GM12872 (cell line): ENCODE measurements at regions not wholly inside any gene's neighbourhood (a gene's known extent, or its start where the extent isn't known, plus 50 kb on each side); places are given as distances from the start of the nearest gene placed in this dataset.

ENCODE experiments used
- TF ChIP-seq, protein P1 (sequence below): IDR thresholded peaks from 3 replicates; pipeline ENCODE4 v1.5.1; 2011; ENCODE audit warnings: low read depth, mild to moderate bottlenecking, low read length, moderate library complexity; ENCODE audit not compliant: insufficient read depth

- TF ChIP-seq, protein P1, sequence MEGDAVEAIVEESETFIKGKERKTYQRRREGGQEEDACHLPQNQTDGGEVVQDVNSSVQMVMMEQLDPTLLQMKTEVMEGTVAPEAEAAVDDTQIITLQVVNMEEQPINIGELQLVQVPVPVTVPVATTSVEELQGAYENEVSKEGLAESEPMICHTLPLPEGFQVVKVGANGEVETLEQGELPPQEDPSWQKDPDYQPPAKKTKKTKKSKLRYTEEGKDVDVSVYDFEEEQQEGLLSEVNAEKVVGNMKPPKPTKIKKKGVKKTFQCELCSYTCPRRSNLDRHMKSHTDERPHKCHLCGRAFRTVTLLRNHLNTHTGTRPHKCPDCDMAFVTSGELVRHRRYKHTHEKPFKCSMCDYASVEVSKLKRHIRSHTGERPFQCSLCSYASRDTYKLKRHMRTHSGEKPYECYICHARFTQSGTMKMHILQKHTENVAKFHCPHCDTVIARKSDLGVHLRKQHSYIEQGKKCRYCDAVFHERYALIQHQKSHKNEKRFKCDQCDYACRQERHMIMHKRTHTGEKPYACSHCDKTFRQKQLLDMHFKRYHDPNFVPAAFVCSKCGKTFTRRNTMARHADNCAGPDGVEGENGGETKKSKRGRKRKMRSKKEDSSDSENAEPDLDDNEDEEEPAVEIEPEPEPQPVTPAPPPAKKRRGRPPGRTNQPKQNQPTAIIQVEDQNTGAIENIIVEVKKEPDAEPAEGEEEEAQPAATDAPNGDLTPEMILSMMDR: no peak
Observed at GRCh38 chr5:58127255-58128220, 332.3 kb downstream of the PLK2 start.

DNA sequence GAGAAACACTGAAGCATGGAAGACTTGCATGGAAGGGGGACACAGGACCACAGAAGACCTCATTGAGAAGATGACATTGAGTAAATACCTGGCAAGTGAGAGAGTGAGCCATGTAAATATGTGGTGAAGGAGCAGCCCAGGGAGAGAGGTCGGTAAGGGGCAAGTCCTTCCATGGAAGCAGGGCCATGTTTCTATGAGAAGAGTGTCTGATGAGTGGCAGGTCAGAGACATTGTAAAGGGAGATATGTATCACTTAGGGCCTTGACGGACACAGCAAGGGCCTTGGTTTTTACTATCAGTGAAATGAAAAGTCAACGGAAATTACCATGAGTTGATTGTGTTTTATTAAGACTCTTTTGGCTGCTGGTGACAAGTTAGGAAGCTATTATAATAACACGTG is 336.4 kb downstream of the PLK2 start:
- TF ChIP-seq, protein P1: no peak

DNA sequence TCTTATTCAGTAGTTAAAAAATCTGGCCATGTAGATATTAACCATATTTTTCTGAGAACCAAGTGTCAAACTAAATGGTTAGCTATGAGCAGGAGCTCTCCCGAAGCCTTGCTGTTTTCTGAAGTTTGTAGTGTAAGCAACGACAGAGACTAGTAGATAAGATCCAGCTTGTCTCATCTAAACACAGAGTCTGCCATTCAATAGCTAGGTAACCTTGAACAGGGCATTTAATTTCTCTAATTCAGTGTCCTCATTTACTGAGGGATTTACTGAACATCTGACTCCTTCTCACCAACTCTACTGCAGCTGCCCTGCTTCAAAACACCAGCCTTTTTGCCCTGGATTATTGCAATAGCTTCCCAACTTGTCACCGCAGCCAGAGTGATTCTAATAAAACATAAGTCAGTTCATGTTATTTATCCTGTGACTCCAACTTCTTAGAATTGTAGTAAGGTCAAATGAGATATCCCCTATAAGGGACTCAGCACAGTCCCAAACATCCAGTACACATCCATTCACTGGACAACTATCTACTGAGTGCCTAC is 337.0 kb downstream of the PLK2 start:
- TF ChIP-seq, protein P1: no peak

GRCh38 chr5:58122157-58122556 is 337.7 kb downstream of the PLK2 start:
- TF ChIP-seq, protein P1: no peak

- TF ChIP-seq, protein P1: no peak
Observed at GRCh38 chr5:58121391-58121790, 338.5 kb downstream of the PLK2 start.

DNA sequence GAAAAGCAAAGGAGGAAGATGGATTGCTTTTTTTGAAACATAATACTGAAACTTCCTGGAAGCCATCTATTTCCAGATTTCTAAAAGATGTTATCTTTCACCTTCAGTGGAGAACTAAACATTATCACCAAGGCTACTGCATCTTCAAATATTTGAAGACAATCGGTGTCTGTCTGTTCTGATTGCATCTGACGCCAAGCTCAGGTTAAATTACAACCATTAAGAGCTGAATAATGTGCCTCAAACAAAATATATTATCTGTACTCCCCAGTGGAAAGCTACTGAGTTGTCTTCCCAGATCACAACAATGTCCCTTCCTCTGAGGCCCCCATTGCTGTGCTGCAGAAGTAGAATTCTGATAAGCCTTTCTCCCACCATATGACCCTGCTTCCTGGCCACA is 342.3 kb downstream of the PLK2 start:
- TF ChIP-seq, protein P1: no peak

GRCh38 chr5:58116346-58116745 is 343.5 kb downstream of the PLK2 start:
- TF ChIP-seq, protein P1: no peak
